Right lobe of liver (tissue), 6 donors: ENCODE measurements at regions not wholly inside any gene's neighbourhood (a gene's known extent, or its start where the extent isn't known, plus 50 kb on each side); places are given as distances from the start of the nearest gene placed in this dataset.

Experiments
- ATAC-seq, 4 donors: fragments of 200-7000 bp; cut with Tn5 transposase; one replicate each; pipeline ENCODE4 v1.9.1; 2020; ENCODE audit warnings: mild to moderate bottlenecking in 4 of 4, moderate library complexity in 4 of 4
- DNase-seq, 3 donors: peaks; one replicate each; pipeline ENCODE4 v3.0.0-alpha.2; 2020
- H3K27ac ChIP-seq, 3 donors: fragments of 200-600 bp; one replicate each; pipeline ENCODE4 v1.8.0; 2022
- H3K27me3 ChIP-seq, 2 donors: fragments of 200-600 bp; one replicate each; pipeline ENCODE4 v1.8.0; 2022
- H3K36me3 ChIP-seq, 4 donors: fragments of 200-600 bp; sonication (generic) in 1 of 4; one replicate each; pipeline versions ENCODE4 v1.5.1 to v1.8.0; 2017 to 2022; ENCODE audit warnings: control low read depth in 1 of 4
- H3K4me1 ChIP-seq, 4 donors: fragments of 200-600 bp; sonication (generic) in 1 of 4; one replicate each; pipeline versions ENCODE4 v1.5.1 to v1.8.0; 2017 to 2022; ENCODE audit warnings: control low read depth in 1 of 4
- H3K4me3 ChIP-seq, 3 donors: fragments of 200-600 bp; one replicate each; pipeline ENCODE4 v1.8.0; 2022
- H3K9me3 ChIP-seq, 4 donors: fragments of 200-600 bp; sonication (generic) in 1 of 4; one replicate each; pipeline versions ENCODE4 v1.5.1 to v1.8.0; 2017 to 2022; ENCODE audit warnings: control low read depth in 1 of 4
- CTCF ChIP-seq, 4 donors: fragments of 200-600 bp in 3 of 4; fragments of 450-650 bp in 1 of 4; IDR thresholded peaks; one replicate each; pipeline versions ENCODE4 v1.5.1 to v1.8.0; 2016 to 2022; ENCODE audit warnings: antibody characterized with exemption in 4 of 4, mild to moderate bottlenecking in 2 of 4
- POLR2A ChIP-seq: fragments of 450-650 bp; IDR thresholded peaks from one replicate; pipeline ENCODE4 v1.6.1; 2017; ENCODE audit warnings: antibody characterized with exemption, mild to moderate bottlenecking
- WGBS: methylation state at CpG from one replicate; pipeline ENCODE4 v1.1.6; 2018; ENCODE audit warnings: low coverage, low lambda C conversion rate; ENCODE audit not compliant: insufficient coverage; ENCODE audit errors: missing lambda C conversion rate; 5-methylcytosine and 5-hydroxymethylcytosine counted together
- intact Hi-C, 2 donors: fragments of 100-400 bp; cut with DNase I; formaldehyde crosslinking; loops; one replicate each; pipeline versions ENCODE4 v1.11.2 to v1.14.1; 2022
- donor health status: DM: no; HTN: yes; CAD: no.
- donor health status: DM: no; HTN: no; CAD: no.
- donor health status: DM: no; HTN: no; CAD: no.
- donor health status: DM: no; HTN: yes; CAD: no.
- donor health status: DM: no; HTN: yes; CAD: no.

DNA sequence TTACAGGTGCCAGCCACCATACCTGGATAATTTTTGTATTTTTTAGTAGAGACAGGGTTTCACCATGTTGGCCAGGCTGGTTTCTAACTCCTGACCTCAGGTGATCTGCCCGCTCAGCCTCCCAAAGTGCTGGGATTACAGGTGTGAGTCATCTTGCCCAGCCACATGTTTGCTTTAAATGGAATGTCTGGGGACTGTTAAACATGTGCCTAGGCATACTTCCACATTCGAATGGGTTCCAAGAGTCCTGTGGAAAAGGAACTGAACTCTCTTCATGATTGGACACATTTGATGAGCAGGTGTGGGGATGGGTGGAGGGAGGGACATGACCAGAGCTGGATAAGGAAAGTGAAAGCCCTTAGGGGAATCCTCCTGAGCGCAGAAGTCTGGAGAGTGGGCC lies 58.4 kb upstream of the GREB1L start:
- H3K27ac ChIP-seq: no peak overlapping the region
- H3K36me3 ChIP-seq: no peaks in the 10 kb centered on the region
- H3K9me3 ChIP-seq: no peaks in the 10 kb centered on the region
- H3K27me3 ChIP-seq: no peaks in the 10 kb centered on the region
- ATAC-seq (peak in 1 of 4 donors; percentile 78), DNase-seq (no peak)
- peaks cover 0 to 12% (median 2%) of the 10 kb centered on the region in 4 donors for H3K4me1 ChIP-seq
- TF ChIP-seq CTCF (IDR thresholded peaks at IDR 0.05) (no peak), POLR2A (no peak)
- H3K4me3 ChIP-seq: no peak overlapping the region
- WGBS: 76% methylated on average over 3 of the region's 3 CpGs
- intact Hi-C loops: no loop called here

- Histone ChIP-seq H3K27me3 (no peaks in the 10 kb centered on the region), H3K27ac (no peak overlapping the region), H3K36me3 (no peaks in the 10 kb centered on the region), H3K9me3 (no peaks in the 10 kb centered on the region), H3K4me3 (no peak overlapping the region), H3K4me1 (peaks cover 0 to 12% (median 2%) of the 10 kb centered on the region in 4 donors)
- peak in 3 of 4 donors; percentile 51 to 72 (median 55) for ATAC-seq
- intact Hi-C loops: no loop called here
- 42% methylated on average over 5 of the region's 7 CpGs for WGBS
- peak in 1 of 3 donors; percentile 27 for DNase-seq
- TF ChIP-seq CTCF (IDR thresholded peaks at IDR 0.05) (no peak), POLR2A (no peak)
These were observed 57.5 kb upstream of the GREB1L start for GRCh38 chr18:21184396-21184996.

GRCh38 chr18:21187886-21188285 lies 54.1 kb upstream of the GREB1L start:
- Histone ChIP-seq H3K36me3 (no peaks in the 10 kb centered on the region), H3K27ac (no peak overlapping the region), H3K27me3 (no peaks in the 10 kb centered on the region), H3K4me1 (no peaks in the 10 kb centered on the region), H3K4me3 (no peak overlapping the region), H3K9me3 (no peaks in the 10 kb centered on the region)
- WGBS: 100% methylated on average over 2 of the region's 4 CpGs
- intact Hi-C loops: loop anchor here in 1 of 2 donors (5.0 kb wide), 1 partner anchor 259 kb away; no protein-coding TSS in a partner anchor
- DNase-seq (no peak), ATAC-seq (no peak)
- TF ChIP-seq CTCF (IDR thresholded peaks at IDR 0.05): no peak
- no peak for TF ChIP-seq POLR2A

GRCh38 chr18:21191596-21192307 lies 50.3 kb upstream of the GREB1L start:
- no peaks in the 10 kb centered on the region for H3K4me1 ChIP-seq
- no peaks in the 10 kb centered on the region for H3K36me3 ChIP-seq
- TF ChIP-seq POLR2A (no peak), CTCF (IDR thresholded peaks at IDR 0.05) (peak; percentile 45 to 71 (median 64))
- peak; percentile 57 to 66 (median 64) for DNase-seq
- 42% methylated on average over 6 of the region's 7 CpGs for WGBS
- ATAC-seq: peak; percentile 89 to 94 (median 92)
- no peaks in the 10 kb centered on the region for H3K9me3 ChIP-seq
- H3K27me3 ChIP-seq: no peaks in the 10 kb centered on the region
- no peak overlapping the region for H3K4me3 ChIP-seq
- no peak overlapping the region for H3K27ac ChIP-seq
- intact Hi-C loops: no loop called here
